HG03066 (cell line): ENCODE measurements at regions not wholly inside any gene's neighbourhood (a gene's known extent, or its start where the extent isn't known, plus 50 kb on each side); places are given as distances from the start of the nearest gene placed in this dataset.
"Not testable (repeated sequence)": the region's sequence is repeated elsewhere in the genome, so short reads cannot be mapped to it uniquely, and the experiment has no call there.

ENCODE experiments used
- ATAC-seq: cut with Tn5 transposase; IDR thresholded peaks from one replicate; pipeline ENCODE4 v1.9.1; 2021; ENCODE audit warnings: low read depth; ENCODE audit not compliant: unreplicated experiment

DNA sequence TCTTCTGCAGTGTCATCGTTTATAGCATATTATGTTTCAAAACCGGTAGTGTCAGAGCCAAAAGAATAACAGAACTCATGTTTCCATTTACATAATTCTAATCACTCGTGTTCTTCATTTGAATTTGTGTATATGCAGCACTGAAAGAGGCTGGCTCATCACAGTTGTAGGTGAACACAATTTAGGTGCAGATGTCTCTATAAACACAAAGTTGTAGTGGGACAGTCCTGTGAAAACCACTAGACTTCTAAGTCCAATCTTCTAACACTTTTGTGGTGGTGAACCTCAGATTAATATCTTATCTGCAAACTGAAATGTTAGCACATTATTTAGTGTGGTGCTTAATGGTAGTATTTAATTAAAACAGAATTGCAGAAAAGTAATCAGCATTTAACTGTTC is 872.4 kb downstream of the C4orf33 start:
- no peak for ATAC-seq

DNA sequence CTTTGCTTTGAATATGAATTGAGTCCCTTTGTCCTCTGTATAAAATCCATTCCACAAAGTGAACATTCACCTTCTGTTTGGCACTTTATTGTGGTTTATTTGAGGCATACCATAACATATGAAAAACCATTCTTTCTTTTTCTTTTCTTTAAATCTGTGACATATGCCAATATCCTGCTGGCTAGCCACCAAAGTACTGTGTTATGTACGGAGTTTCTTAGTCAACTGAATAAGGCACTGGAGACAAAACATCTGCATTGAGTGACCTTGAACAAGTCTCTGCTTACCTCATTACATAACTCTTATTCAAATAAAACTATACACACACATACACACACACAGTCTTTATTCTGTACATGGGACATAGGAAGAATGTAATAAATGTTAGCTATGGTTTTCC is 872.8 kb downstream of the C4orf33 start:
- no peak for ATAC-seq

DNA sequence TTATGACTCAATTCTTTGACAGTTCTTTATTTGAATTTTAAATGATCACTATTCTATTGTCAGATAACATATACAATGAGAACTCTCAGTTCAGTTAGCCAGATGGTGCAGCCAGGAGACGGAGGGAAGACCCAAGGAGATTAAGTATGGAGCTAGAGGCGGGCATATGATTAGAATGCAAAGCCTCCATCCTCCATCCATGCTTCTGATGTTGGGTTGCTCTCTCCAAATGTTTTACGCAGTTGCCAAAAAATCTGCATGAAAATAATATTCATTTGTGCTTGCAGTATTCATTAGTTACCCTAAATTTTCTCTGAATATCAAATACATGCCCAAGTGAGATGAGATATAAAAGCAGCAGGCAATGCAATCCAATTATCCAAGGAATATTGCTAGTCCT is 874.8 kb downstream of the C4orf33 start:
- ATAC-seq, result no peak

DNA sequence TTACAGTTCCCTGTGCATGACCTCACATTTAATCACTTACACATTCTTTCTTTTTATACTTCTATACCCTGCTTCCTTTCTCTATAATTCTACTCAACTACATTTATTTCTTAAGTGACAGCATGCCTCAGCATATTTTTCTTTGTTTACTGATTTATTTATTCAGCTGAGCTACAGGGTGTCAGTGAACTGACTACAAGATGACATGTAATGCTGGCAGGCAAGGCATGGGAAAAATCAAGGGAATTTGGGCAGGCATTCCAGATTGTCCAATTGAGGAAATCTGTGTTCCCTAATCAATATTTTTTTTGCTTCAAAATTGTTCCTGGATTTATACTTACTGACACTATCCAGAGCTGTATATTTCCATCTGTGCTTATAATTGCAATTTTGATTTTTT is 875.5 kb downstream of the C4orf33 start:
- no peak for ATAC-seq

DNA sequence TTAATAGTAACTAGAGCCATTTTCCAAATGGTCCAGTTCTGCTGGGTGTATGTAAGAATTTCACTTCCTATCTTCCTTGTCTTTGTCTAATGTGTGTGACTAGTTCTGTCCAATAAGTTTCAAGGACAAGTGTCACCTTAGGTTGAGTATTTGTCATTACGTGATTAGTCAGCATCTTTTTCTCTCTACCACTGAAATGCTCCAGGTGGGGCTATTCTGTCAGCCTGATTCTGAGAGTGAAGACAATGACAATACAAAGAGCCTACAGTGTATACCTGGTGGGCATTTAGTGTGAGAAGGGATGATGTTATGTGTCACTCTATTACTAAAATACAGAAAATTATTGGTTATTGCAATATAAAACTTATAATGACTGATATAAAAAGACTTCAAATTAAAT is 876.3 kb downstream of the C4orf33 start:
- no peak for ATAC-seq

DNA sequence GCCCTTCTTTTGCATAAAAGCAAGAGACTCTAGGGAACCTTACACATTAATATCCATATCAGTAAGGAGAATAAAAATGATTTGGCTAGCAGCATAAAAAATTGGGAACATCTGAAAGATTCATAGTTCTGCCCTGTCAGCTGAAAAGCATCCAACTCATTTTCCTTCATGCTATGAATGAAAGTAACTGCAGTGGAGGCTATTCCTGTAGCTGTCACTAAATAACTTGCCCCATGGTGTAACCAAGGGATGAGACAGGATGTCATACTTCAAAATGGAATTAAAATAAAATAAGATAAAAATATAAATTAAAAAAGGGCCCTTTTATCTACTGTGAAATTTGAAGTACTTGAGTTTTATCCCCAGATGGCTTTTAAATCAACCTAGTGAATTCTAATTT is 878.8 kb downstream of the C4orf33 start:
- no peak for ATAC-seq

DNA sequence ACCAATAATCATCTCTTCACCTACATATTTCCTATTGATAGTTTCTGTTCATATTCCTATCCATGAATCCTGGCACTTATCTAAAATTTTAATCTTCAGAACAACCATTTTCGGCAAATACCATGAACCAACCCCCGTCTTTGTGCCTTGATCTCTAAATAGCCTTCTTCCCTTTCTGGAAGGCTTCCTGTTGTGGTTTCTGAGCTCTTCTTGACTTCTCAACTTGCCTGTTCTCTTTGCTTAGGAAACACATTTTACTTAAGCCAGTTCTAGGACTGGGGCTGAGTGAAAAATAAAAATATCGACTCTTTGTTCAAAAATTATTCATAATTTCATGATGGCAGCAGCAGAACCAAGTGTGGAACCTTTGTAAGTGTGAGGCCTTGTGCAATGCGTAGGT is 882.4 kb downstream of the C4orf33 start:
- no peak for ATAC-seq

DNA sequence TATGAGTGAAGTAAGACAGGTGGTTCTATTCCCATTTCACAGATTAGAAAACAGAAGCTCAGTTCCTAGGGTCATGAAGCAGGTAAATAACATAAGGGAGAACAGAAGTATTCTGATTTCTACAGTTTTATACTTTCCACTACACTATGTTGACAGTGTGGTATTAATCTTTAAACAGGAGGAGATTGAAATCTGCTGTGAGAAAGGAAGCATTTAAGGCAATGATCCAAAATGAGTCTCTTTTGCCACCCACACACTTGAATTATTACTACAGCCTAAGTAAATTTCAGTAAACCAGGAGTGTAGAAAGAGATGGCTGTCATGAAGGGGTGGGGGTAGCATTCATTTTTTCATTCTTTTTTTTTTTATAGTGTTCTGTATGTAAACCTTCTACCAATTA is 893.0 kb downstream of the C4orf33 start:
- no peak for ATAC-seq

DNA sequence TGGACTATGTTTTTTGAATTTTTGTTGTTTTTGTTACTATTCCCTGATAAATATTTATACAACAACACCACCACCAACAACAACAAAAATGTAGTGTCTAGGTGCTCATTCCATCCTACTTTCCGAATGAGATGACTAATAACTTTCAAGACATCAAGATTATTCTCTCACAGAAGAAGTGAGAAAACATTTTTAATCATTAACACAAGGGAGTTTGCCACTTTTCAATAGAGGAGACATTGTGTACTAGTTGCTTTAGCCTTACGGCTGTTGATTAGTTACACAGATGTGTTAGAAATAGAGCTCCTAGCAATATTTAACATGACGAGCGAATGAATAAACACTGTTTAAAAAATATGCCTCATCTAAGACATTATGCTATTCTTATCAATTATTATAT is 898.8 kb downstream of the C4orf33 start:
- ATAC-seq, result peak; percentile 78

DNA sequence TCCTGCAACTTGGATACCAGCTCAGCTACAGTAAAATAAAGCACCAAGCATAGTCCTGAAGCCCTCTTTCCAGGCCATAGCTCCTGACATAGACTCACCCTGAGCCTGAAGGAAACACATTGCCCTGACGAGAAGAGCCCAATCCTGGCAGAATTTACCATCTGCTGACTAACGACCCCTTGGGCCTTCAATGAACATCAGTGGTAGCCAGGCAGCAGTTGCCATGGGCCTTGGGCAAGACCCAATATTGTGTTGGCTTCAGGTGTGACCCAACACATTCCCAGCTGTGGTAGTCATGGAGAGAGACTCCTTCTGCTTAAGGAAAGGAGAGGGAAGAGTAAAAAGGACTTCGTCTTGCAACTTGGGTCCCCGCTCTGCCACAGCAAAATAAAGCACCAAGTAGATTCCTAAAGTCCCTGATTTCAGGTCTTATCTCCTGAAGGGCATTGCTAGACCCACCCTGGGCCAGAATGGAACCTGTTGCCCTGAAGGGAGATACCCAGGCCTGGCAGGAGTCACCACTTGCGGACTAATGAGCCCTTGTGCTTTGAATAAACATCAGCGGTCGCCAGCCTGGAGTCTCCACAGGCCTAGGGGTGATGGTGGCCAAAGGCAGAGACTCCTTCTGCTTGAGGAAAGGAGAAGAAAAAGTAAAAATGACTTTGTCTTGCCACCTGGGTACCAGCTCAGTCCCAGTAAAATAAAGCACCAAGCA is 902.6 kb downstream of the C4orf33 start:
- ATAC-seq, result no peak

DNA sequence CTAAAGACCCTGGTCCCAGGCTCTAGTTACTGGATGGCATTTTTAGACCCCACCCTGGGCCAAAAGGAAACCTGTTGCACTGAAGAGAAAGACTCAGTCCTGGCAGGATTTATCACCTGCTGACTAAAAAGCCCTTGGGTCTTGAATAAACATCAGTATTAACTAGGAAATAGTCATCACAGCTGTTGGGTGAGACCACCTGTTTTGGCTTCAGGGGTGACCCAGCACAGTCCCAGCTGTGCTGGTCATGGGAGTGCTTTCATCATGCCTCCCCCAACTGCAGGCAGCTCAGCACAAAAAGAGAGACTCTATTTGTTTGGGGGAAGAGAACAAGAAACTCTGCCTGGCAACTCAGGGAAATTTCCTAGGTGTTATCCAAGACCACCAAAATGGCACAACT is 903.2 kb downstream of the C4orf33 start:
- ATAC-seq, result no peak

DNA sequence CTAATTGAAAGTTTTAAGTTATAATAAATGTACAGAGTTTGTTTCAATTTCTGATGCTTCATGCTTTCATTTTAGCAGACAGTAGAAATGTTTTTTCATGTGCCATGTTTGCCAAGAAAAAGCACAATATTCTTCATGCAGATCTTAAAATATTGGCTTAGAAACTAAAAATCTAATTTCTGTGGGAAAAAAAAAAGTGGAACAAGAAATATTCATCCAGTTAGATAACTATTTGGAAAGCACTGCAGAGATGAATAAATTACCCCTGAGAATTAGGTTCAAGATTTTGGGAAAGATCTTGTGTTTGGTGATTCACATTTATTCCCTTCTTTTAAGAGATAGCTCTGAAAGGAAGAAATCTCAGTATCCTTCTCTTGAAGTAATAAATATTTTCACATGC is 912.5 kb downstream of the C4orf33 start:
- no peak for ATAC-seq

DNA sequence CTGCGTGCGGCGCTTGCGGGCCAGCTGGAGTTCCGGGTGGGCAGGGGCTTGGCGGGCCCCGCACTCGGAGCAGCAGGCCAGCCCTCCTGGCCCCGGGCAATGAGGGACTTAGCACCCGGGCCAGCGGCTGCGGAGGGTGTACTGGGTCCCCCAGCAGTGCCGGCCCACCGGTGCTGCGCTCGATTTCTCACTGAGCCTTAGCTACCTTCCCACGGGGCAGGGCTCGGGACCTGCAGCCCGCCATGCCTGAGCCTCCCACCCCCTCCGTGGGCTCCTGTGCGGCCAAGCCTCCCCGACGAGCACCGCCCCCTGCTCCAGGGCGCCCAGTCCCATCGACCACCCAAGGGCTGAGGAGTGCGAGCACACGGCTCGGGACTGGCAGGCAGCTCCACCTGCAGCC is 916.9 kb downstream of the C4orf33 start:
- ATAC-seq, result not testable (repeated sequence)

DNA sequence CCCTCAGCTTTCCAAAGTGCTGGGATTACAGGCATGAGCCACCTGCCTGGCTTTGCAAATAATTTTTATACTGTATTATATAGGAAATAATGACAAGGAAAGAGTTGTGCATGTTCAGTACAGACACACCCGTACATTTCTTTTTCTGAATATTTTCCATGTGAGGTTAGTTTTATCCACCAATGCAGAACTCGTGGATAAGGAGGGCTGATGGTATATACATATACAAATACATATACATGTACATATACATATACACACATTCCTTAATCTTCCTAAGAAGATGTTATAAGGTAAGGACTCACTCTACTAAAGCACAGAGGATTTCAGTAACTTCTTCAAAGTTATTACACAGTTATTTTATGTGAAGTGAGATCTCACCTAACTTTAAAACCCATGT is 925.8 kb downstream of the C4orf33 start:
- ATAC-seq, result no peak

DNA sequence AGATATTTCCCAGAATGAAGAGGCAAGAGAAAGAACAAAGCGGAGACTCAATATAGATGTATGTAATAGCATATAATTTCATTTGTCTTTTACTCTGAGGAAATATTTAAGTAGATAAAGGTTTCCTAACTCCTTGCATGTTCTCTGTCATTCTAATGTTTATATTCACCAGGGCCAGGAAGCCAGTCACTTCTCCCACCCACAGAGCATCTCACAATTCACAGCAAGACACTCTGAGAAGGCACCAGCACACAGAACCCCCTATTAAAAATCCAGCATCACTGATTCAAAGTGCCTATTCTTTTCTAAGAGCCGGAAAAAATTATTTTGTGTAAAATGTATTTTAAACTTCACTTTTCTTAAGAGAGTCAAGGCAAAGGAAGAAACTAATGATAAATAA is 927.1 kb downstream of the C4orf33 start:
- no peak for ATAC-seq

DNA sequence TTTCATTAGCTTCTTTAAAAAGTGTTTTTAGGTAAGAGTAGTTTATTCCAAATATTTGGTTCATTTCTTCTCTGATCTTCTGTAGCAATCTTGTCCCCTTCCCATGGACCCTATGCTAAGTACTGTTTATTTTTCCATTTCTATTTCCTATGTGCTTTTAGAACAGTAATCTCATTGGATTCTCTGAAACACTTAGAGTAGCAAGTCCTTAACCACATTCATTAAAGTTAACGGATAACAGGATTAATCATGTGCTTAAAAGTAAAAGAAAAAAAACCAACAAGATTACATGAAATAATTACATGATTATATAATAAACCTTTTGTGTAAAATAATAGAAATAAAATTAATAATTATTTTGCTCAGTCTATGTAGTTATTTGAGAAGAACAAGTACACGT is 929.7 kb downstream of the C4orf33 start:
- no peak for ATAC-seq

DNA sequence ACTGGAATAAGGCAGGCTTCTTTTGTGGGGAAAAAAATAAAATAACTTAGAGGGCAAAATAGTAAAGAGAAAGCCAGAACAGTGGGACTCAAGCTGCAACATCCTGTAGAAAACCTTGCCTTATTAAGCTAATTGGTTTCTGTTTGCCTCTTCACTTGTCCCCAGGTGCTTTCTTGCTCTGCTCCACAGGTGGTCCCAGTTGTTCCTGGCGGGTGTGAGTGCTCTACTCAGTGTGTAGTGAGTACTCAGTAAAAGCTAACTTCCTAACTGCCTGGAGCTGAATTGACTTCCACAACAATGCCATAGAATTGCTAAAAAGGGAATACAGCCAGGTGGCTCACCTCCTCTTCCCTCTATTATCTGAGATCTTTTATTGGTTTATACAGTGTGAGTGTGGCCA is 930.2 kb downstream of the C4orf33 start:
- no peak for ATAC-seq

DNA sequence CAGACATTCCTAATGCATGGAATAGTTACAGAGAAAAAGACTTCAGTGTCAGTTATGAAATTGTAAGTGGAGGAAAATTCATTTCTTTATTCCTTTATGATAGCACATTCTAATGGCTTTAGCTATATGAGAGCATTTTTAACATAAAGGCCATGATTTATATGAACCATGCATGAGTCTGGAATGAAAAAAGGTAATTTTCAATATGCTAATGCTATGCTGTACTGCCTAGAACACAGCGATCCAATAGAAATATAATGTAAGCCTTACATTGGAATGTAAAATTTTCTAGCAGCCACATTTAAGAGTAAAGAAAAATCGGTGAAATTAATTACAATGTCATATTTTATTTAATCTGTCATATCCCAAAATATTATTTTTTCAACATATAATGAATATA is 932.0 kb downstream of the C4orf33 start:
- no peak for ATAC-seq

DNA sequence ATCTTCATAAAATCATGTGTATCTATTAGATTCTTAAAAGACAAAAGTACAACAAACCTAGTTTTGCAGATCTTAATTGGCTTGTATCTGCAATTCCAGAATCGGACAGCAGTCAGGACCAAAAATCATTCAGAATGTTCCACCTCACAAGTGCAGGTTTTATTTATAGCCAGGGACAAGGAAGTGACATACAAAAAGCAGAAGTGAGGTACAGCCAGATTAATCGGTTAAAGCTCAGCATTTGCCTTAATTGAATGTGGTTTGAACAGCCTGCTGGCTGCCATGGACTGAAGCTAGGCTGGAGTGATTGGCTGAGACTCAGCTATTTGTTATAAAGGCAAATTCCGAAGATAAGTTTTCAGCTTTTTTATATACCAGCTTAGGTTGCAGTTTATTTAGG is 932.6 kb downstream of the C4orf33 start:
- ATAC-seq, result peak; percentile 84

DNA sequence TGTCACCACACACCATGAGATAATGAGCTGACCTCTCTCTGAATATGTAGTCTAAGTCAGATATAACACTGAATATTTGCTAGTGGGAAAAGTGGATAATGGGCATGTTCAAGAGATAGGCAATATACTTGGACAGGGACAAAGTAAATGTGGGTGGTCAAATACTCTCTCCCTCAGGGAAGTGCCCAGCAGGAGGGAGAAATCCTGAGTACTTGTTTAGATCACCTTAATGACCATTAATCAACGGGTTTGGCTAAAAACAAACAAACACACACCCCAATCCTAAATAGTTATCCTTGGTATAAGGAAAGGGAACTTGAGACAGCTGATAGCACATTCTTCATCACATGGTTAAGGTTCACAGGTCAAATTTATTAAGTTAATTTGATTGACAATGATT is 933.5 kb downstream of the C4orf33 start:
- ATAC-seq, result no peak

DNA sequence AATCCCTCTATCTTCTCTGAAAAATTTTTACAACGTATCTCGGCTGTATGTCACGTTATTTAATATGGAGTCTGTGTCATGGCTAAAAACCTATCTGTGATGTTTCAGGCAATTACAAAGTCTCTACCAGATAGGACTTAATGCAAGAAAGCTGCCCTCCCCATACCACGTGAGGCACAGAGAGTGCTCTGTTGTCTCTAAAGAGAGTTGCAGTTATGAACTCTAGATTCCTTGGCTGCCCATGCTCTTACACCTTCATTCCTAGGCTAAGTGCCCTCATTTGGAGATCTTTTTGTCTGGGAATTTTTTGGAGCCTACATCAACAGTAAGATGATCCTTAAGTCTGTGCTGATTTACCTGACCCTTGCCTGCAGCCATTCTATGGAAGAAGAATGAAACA is 935.9 kb downstream of the C4orf33 start:
- no peak for ATAC-seq

DNA sequence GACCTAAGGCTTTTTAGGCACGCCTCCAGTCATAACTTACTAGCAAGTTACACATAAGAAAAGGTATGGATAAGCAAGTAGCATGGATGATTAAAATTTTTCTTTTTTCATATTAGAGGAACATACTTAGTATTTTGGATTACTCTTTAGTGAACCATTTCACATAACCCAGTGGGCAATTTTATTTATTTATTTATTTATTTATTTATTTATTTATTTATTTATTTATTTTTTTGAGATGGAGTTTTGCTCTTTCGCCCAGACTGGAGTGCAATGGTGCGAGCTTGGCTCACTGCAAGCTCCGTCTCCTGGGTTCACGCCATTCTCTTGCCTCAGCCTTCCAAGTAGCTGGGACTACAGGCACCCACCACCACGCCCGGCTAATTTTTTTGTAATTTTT is 937.7 kb downstream of the C4orf33 start:
- ATAC-seq, result not testable (repeated sequence)

DNA sequence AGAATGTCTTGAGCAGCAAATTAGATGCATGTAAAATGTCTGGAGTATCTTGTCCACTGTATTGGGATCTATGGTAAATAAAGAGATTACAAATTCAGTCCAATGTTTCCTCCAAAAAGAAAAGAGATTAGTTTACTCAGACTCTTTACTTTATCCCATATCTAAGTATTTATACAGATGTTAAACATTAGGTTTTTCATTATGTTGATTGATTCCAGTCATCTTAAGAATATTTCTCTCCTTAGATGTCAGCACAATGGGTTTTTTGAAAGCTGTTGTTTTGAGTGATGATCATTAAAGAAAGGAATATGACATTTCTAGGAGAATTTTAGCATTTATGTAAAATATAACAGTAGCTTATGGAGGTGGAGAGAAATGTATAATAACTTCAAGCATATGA is 938.9 kb downstream of the C4orf33 start:
- no peak for ATAC-seq
